Activated T-cell treated with anti-CD3 and anti-CD28 coated beads, Interleukin-2, amount 50 U/mL, for 24 hours (primary cell): ENCODE measurements at regions not wholly inside any gene's neighbourhood (a gene's known extent, or its start where the extent isn't known, plus 50 kb on each side); places are given as distances from the start of the nearest gene placed in this dataset.

Source experiments
- DNase-seq: peaks from one replicate; pipeline ENCODE4 v3.0.0-alpha.2; 2020
- H3K27ac Mint-ChIP-seq: 2 replicates; pipeline ENCODE4 v1.8.0; 2020; ENCODE audit warnings: mild to moderate bottlenecking, mixed read lengths
- H3K27me3 Mint-ChIP-seq: 2 replicates; pipeline ENCODE4 v1.8.0; 2020; ENCODE audit warnings: mixed read lengths
- H3K36me3 Mint-ChIP-seq: 2 replicates; pipeline ENCODE4 v1.8.0; 2020; ENCODE audit warnings: low read depth, mixed read lengths
- H3K4me1 Mint-ChIP-seq: 2 replicates; pipeline ENCODE4 v1.8.0; 2020; ENCODE audit warnings: low read depth, mixed read lengths
- H3K4me3 Mint-ChIP-seq: 2 replicates; pipeline ENCODE4 v1.8.0; 2020; ENCODE audit warnings: mild to moderate bottlenecking, moderate library complexity, mixed read lengths
- H3K9me3 Mint-ChIP-seq: 2 replicates; pipeline ENCODE4 v1.8.0; 2020; ENCODE audit warnings: mixed read lengths

DNA sequence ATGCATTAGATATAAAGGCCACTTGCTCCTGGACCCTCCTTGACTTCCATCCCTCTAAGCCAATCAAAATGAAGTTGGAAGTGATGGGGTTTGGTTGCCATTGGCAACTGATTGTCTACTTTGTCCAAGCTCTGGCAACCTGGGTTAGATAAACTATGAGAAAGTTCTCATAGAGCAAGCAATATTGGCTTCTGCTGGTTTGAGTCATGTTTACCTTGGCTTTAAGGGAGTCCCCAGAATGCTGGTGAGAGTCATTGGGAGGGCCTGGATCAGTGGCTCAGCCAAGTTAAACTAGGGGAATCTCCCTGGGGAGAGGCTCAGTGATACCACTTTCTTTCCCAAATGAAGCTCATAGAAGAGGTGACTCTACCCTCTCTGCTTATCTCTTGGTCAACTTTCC lies 176.3 kb upstream of the ROPN1 start:
- Mint-ChIP-seq H3K27me3 (peaks cover 3% of the 10 kb centered on the region), H3K4me3 (no peak overlapping the region), H3K36me3 (no peaks in the 10 kb centered on the region), H3K4me1 (no peaks in the 10 kb centered on the region), H3K9me3 (no peaks in the 10 kb centered on the region), H3K27ac (no peak overlapping the region)
- DNase-seq, result no peak

DNA sequence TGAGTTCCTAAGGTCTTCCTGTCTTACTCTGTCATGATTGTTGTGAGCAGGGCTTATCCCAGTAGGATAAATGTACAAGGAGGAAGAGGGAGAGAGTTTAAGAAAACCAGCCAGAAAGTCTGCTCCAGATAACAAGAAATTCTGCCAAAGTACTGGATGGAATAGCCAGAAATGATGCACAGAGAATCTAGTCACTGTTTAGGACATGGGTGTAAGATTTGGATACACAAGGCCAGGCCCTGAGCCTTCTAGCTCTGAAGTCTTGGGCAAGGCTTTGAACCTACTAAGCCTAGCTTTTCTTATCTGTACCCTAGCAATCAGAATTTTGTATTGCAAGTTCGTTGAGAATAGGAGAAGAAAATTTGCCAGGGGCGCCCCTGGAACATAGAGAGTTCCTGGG lies 180.4 kb upstream of the ROPN1 start:
- Mint-ChIP-seq H3K27me3 (peaks cover under 1% of the 10 kb centered on the region), H3K36me3 (no peaks in the 10 kb centered on the region), H3K27ac (no peak overlapping the region), H3K4me3 (no peak overlapping the region), H3K9me3 (no peaks in the 10 kb centered on the region), H3K4me1 (no peaks in the 10 kb centered on the region)
- no peak for DNase-seq

DNA sequence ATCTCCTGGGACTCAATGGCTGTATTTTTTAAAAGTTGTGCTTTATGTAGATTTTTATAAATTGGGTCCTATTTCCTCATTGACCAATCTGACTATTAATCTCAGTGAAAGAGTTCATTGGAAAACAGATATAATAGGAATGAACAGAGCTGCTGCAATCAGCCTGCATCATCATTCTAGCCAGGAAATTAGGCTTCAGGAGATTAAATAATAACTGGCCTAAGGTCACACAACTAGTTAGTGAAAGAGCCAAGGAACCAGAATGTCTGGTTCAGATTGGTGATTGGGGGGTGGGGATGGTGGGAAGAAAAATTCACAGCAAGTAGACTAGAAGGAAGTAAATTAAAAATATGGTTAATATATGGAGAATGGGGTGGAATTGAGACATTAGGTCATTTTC lies 180.9 kb upstream of the ROPN1 start:
- no peaks in the 10 kb centered on the region for H3K36me3 Mint-ChIP-seq
- H3K4me3 Mint-ChIP-seq, result no peak overlapping the region
- DNase-seq, result no peak
- no peak overlapping the region for H3K27ac Mint-ChIP-seq
- no peaks in the 10 kb centered on the region for H3K9me3 Mint-ChIP-seq
- peaks cover 4% of the 10 kb centered on the region for H3K27me3 Mint-ChIP-seq
- no peaks in the 10 kb centered on the region for H3K4me1 Mint-ChIP-seq

DNA sequence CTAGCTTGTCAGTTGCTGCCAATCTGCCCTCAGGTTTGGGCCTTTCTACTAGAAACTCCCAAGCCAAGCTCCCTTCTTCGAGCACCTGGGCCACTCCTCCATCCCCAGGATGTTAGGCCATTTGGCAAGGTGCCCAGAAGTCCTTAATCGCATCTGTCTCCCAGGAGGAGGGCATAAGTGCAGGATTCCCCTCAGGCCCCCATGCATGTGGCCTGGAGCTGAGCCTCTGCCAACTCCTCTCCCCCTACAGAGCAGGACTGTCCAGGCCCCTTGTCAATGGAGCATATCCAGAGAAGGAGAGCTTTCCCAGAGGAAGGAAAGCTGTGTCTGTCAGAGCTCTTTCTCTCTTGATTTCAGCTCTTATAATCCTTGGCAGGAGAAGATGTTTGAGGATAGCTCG lies 182.6 kb upstream of the ROPN1 start:
- Mint-ChIP-seq H3K27ac (no peak overlapping the region), H3K36me3 (no peaks in the 10 kb centered on the region), H3K9me3 (no peaks in the 10 kb centered on the region), H3K4me1 (no peaks in the 10 kb centered on the region), H3K4me3 (no peak overlapping the region), H3K27me3 (peaks cover 4% of the 10 kb centered on the region)
- no peak for DNase-seq

DNA sequence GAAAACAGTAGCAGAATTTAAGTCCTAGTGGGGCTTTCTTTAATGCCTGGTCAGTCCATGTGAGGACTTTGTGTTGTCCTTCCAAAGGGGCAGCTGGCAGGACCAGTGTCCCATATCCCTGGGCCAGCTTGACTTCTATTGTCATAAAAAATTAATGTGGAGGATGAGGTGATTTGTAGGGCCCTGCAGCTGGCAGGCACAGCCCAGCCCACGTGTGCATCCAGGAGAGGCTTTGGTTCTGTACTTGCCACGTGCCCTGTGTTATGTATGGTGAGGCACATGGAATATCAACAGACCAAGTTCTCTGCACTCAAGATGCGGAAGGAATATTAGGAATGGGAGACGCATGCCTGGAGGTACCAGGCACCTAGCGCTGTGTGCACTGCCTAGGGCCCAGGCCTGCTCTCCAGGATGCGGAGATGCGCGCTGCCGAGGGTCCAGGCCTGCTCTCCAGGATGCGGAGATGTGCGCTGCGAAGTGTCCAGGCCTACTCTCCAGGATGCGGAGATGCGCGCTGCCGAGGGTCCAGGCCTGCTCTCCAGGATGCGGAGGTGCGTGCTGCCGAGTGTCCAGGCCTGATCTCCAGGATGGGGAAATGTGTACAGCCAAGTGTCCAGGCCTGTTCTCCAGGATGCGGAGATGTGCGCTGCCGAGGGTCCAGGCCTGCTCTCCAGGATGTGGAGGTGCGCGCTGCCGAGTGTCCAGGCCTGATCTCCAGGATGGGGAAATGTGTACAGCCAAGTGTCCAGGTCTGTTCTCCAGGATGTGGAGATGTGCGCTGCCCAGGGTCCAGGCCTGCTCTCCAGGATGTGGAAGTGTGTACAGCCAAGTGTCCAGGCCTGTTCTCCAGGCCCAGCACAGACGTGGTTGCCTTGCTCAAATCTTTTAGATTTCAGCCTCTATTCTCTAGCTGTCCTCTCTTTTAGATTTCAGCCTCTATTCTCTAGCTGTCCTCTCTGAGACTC lies 183.3 kb upstream of the ROPN1 start:
- H3K36me3 Mint-ChIP-seq, result no peaks in the 10 kb centered on the region
- H3K4me3 Mint-ChIP-seq, result no peak overlapping the region
- H3K27me3 Mint-ChIP-seq, result peaks cover 4% of the 10 kb centered on the region
- H3K9me3 Mint-ChIP-seq, result no peaks in the 10 kb centered on the region
- DNase-seq, result no peak
- H3K27ac Mint-ChIP-seq, result no peak overlapping the region
- H3K4me1 Mint-ChIP-seq, result no peaks in the 10 kb centered on the region

DNA sequence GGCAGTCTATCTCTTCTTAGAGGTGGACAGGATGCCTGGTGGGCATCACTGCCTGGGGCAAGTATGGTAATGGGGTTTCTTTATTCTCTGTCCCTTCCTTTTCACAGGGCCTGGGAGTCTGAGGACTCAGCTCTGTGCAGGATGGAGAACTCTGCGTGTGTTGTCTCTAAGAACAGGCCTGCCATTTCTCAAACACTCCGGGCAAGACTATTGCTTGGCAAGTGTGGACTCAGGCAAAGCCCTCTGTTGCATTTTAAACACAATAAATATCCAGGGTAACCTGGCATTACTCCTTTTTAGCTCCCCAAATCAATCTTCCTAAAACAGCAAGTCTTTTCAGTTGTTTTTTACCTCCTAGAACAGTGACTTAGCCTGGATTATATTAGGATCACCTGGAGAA lies 185.1 kb upstream of the ROPN1 start:
- Mint-ChIP-seq H3K36me3 (no peaks in the 10 kb centered on the region), H3K27ac (no peak overlapping the region), H3K4me1 (no peaks in the 10 kb centered on the region), H3K27me3 (peaks cover 4% of the 10 kb centered on the region), H3K9me3 (no peaks in the 10 kb centered on the region), H3K4me3 (no peak overlapping the region)
- no peak for DNase-seq

DNA sequence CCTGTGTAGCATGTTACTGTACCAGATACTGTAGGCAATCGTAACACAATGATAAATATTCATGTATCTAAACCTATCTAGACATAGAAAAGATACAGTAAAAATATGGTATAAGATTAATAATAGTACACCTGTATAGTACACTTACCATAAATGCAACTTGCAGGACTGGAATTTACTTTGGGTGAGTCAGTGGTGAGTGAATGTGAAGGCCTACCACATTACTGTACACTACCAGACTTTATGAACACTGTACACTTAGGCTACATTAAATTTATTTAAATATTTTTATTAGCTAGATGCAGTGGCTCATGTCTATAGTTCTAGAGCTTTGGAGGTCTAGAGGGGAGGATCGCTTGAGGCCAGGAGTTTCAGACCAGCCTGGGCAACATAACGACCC lies 186.6 kb upstream of the ROPN1 start:
- Mint-ChIP-seq H3K27me3 (peaks cover 4% of the 10 kb centered on the region), H3K36me3 (no peaks in the 10 kb centered on the region), H3K4me3 (no peak overlapping the region), H3K4me1 (no peaks in the 10 kb centered on the region), H3K9me3 (no peaks in the 10 kb centered on the region), H3K27ac (no peak overlapping the region)
- DNase-seq, result no peak

DNA sequence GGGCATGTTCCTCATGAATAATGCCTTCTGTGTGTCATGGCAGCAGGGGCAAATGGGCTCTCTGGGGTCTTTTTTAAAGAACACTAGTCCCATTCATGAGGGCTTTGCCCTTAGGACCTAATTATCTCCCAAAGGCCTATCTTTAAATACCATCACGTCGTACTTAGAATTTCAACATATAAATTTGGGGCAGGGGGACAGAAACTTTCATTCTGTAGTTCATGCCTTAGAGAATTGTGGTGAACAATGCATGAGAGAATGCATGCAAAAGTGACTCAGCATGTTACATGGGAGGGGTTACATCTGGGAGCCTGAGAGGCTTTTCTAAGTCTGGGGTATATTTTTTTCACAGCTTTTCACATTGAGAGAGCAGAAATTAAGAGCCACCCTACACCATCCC lies 208.5 kb upstream of the ROPN1 start:
- no peaks in the 10 kb centered on the region for H3K36me3 Mint-ChIP-seq
- H3K4me3 Mint-ChIP-seq, result no peak overlapping the region
- peaks cover 9% of the 10 kb centered on the region for H3K27me3 Mint-ChIP-seq
- no peak overlapping the region for H3K27ac Mint-ChIP-seq
- H3K9me3 Mint-ChIP-seq, result no peaks in the 10 kb centered on the region
- no peaks in the 10 kb centered on the region for H3K4me1 Mint-ChIP-seq
- no peak for DNase-seq

DNA sequence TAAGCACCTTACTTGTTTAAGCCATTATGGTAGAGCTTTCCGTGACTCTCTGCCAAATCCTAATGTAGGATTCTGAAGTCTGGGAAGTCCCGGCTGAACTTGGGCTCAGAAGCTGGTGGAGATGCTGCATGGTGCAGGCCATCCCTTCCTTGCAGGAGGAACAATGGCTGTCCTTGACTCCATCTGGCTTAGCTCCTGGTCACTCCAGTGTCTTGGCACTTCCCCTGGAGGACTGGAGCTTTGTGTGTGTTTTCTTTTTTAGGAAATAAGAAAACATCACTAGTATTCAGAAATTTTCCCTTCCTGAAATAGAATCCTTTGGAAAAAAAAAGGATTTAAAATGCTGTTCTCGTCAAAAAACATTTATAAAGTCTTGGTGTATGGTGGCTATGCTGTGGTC lies 209.3 kb upstream of the ROPN1 start:
- Mint-ChIP-seq H3K9me3 (no peaks in the 10 kb centered on the region), H3K4me3 (no peak overlapping the region), H3K4me1 (no peaks in the 10 kb centered on the region), H3K36me3 (no peaks in the 10 kb centered on the region), H3K27ac (no peak overlapping the region), H3K27me3 (peaks cover 15% of the 10 kb centered on the region)
- no peak for DNase-seq

DNA sequence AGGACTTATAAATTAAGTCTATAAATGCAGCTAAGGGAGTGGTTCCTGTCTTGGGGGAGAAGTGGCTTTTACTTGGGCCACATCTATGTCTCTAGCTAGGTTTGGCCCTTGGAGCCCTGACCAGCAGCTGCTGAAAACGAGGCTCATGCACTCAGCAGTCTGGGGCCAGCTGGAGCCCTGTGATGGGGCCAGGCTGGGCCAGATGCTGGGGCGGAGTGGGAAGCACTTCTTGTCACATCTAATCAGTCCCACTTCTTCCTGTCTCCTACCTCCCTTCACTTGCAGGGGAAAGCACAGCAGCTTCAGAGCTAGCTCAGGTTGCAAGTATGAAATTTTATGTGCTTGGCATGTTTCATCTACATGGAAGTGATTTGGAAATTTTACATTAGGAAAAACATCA lies 209.9 kb upstream of the ROPN1 start:
- no peak overlapping the region for H3K27ac Mint-ChIP-seq
- H3K4me1 Mint-ChIP-seq, result no peaks in the 10 kb centered on the region
- H3K4me3 Mint-ChIP-seq, result no peak overlapping the region
- H3K36me3 Mint-ChIP-seq, result no peaks in the 10 kb centered on the region
- DNase-seq, result no peak
- H3K27me3 Mint-ChIP-seq, result peaks cover 21% of the 10 kb centered on the region
- H3K9me3 Mint-ChIP-seq, result no peaks in the 10 kb centered on the region

DNA sequence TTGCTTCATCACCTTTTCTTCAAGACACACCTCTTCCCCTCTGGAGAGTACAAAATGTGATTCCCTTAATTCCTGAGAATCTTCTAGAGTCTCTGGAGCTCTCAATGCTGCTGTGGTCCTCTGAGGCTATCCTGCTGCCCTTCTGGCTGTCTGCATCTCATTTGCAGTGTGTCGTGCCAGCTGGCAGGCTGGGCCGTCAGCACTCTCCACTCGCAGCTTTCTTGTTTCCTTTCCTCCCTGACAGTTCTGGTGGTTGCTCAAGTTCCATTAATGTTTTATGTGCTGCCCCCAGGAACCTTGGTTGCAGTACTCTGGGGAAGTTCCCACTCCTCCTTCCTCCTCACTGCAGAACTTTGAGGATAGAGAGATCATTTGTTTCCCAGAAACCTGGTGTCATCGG lies 210.8 kb upstream of the ROPN1 start:
- H3K27ac Mint-ChIP-seq, result no peak overlapping the region
- no peaks in the 10 kb centered on the region for H3K4me1 Mint-ChIP-seq
- no peak for DNase-seq
- no peak overlapping the region for H3K4me3 Mint-ChIP-seq
- H3K36me3 Mint-ChIP-seq, result no peaks in the 10 kb centered on the region
- no peaks in the 10 kb centered on the region for H3K9me3 Mint-ChIP-seq
- H3K27me3 Mint-ChIP-seq, result peaks cover 26% of the 10 kb centered on the region

DNA sequence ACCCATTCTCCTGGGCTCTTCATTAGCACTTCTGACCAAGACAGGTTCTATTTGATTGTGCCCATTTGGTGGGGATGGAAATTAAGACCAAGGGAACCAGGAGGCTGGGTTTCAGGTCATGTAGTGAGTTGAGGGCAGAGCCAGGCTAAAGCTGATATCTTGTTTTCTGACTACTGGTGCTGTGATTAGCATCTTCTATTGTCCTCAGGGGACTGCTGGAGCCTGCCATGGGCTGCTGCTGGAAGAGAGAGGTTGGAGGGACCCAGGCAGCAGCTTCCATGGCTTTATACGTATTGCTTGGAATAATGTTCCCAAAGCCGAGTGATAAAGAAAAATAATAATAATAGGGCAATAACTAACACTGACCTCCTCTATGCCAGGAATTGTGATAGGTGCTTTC lies 211.4 kb upstream of the ROPN1 start:
- DNase-seq, result no peak
- no peaks in the 10 kb centered on the region for H3K9me3 Mint-ChIP-seq
- no peaks in the 10 kb centered on the region for H3K4me1 Mint-ChIP-seq
- H3K4me3 Mint-ChIP-seq, result no peak overlapping the region
- no peak overlapping the region for H3K27ac Mint-ChIP-seq
- H3K36me3 Mint-ChIP-seq, result no peaks in the 10 kb centered on the region
- peaks cover 26% of the 10 kb centered on the region for H3K27me3 Mint-ChIP-seq

DNA sequence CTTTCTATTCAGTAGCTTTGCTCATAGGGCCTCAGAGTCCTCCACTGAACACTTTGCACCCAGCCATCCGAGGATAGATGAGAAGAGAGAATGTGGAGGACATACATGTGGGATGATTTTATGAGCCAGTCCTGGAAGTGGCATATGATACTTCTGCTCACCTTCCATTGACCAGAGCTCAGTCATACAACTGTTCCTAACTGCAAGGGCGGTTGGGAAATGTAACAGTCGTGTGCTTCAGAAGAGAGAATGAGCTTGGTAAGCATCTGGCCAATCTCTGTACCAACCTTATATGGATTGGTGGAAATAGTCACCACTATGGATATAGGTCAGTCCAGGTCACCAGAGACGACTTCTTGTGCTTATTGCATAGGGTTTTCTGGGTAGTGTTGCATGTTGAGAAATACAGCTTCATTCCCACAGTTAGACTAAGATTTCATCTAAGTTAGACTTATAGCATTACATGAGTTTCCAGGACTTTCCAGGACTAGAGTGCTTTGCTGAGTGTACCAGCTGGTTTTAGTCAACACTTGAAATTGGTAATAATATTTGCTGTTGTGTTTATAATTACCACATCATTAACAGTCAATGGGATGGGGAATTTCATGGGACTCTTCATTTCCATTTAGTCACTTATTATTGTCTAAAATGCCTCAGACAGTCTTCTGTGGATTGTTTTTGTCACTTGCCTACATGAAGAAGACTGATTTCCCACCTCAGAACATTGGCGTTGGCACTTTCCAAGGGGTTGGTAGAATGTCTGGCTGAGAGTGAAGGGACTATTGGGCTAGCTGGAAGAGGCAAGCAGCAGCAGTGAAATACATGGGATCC lies 214.5 kb upstream of the ROPN1 start:
- Mint-ChIP-seq H3K27me3 (peaks cover 26% of the 10 kb centered on the region), H3K36me3 (no peaks in the 10 kb centered on the region), H3K27ac (no peak overlapping the region), H3K9me3 (no peaks in the 10 kb centered on the region), H3K4me3 (no peak overlapping the region), H3K4me1 (no peaks in the 10 kb centered on the region)
- no peak for DNase-seq

DNA sequence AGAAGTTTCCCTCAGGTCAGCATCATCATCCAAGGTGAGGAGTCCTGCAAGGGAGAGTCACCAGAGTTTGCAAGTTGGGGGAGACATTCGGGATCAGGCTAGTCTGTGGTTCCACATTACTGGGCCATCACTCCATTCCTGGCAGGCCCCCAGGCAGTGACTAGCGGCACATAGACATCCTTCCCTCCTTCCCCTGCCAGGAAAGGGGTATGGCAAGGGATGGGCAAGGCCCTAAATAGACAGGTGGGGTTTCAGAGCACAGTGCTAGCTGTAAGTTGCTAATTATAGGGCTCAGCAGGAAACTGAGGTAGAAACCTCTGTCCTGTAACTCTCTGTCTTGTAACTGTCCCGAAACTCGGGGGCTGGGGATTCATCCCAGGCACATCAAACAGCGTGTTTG lies 215.2 kb upstream of the ROPN1 start:
- peaks cover 24% of the 10 kb centered on the region for H3K27me3 Mint-ChIP-seq
- H3K4me3 Mint-ChIP-seq, result no peak overlapping the region
- no peak for DNase-seq
- H3K9me3 Mint-ChIP-seq, result no peaks in the 10 kb centered on the region
- H3K4me1 Mint-ChIP-seq, result no peaks in the 10 kb centered on the region
- no peaks in the 10 kb centered on the region for H3K36me3 Mint-ChIP-seq
- H3K27ac Mint-ChIP-seq, result no peak overlapping the region

DNA sequence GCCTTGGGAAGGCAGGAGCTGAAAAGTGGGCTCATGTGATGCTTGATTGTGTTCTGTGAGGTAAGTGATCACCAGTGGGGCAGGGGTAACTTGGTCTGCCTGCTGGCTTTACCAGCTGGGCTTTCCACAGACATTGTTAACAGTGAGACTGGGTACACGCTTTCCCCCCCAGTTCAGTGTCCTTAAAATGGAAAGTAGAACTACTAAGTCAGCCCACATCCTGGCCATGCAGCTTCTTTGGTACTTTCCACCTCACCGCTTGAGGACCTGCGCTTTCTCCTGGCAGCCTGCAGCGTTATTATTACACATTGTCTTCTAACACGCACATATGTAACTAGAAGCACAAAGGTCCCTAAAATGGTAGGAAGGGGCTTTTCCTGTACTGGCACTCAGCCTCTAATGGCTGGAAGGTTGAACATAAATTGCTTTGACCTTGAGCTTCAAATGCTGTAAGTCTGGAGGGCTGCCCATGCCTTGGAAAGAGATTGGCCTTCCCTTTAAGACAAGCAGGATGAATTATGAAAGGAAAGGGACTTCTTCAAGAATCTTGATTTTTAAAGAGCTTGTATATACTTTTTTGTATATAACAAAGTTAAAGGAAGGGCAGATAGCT lies 216.1 kb upstream of the ROPN1 start:
- H3K36me3 Mint-ChIP-seq, result no peaks in the 10 kb centered on the region
- DNase-seq, result no peak
- no peak overlapping the region for H3K4me3 Mint-ChIP-seq
- H3K27ac Mint-ChIP-seq, result no peak overlapping the region
- no peaks in the 10 kb centered on the region for H3K9me3 Mint-ChIP-seq
- H3K4me1 Mint-ChIP-seq, result no peaks in the 10 kb centered on the region
- H3K27me3 Mint-ChIP-seq, result peaks cover 24% of the 10 kb centered on the region
